IPS DF 19.7 (cell line): ENCODE measurements at regions not wholly inside any gene's neighbourhood (a gene's known extent, or its start where the extent isn't known, plus 50 kb on each side); places are given as distances from the start of the nearest gene placed in this dataset.

Source experiments
- DNase-seq: peaks from one replicate; pipeline ENCODE4 v3.0.0-alpha.2; 2013; ENCODE audit warnings: low read depth, low spot score

DNA sequence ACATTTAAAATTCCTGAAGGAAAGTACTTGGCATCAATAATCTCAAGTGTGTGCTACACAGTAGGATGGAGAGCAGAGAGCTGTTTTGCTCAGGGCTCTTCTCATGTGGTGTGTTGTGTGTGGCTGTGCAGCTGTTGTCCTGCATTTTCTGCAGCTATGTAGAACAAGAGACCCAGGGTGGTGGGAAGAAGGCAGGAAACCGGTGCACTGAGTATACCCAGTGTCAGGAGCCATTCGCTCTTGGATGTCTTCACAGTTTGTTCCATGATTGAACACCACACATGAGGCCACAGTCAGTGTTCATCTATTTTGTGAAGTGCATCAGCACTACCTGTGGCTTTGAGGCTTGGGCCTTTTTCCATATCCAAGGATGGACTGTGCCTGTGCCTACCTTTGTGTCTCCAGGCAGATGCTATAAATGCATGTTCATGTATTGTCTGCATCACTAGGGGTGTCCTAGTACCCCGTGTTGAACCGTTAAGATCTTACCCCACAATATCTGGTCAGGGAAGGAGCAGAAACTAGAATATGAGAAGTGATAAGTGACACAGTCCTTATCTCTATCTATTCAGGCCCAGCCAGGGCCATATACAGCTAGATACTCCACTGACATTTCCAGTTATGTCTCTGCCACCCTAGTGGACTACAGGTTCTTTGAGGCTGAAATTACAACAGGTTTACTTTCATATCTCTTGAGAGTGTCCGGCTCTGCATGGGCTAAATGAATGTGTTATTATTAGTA, 194.3 kb downstream of the NR2F2 start:
- no peak for DNase-seq

- DNase-seq: no peak
These were observed 204.6 kb downstream of the NR2F2 start for GRCh38 chr15:96535148-96535547.

DNA sequence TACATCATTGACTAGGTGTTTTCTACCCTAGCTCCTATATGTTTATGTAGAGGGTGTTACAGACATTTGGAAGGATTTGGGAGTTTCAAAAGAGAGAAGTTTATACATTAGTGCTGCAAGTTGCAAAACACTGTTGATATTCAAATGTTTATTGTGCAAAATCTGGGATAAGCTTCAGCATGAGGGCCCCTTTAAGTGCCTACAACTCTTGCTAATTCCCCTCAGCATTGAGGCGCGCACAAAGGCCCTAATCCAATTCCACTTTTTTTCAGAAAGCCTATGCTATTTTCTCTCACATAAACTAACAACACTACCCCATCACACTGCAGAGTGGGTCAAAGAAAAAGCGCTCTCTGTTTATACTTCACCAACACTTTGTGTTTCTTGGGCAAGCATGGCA, 208.0 kb downstream of the NR2F2 start:
- DNase-seq: no peak

GRCh38 chr15:96540283-96540682, 209.8 kb downstream of the NR2F2 start:
- no peak for DNase-seq

DNA sequence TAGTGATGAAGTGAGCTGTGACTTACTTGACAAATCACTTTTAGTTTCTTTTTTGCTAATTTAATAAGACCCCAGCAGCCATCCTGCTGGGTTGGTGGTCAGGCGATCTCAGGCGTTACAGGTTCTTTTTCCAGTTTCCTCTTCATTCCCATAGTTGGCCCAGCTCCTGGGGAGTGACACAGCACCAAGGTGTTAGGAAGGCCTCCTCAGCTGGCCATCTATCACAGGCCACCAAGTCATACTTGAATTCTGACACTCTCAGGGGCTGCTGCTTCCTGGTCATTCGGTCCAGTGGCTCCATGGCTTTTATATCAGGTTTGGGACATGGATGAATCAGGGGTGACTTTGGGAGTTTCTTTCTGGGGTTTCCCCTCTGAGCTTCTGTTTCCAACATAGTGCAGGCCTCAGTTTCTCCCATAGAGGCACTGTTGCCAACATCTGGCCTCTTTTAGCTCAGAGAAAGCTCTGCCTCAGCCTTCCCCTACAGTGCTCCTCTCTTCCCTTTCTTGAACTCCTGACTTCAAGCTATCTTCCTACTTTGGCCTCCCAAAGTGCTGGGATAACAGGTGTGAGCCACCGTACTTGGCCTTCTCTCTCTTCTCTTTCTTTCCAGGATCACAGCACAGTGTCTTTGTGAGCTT, 211.8 kb downstream of the NR2F2 start:
- DNase-seq: no peak

GRCh38 chr15:96544162-96544756, 213.8 kb downstream of the NR2F2 start:
- no peak for DNase-seq

GRCh38 chr15:96549136-96549535, 218.6 kb downstream of the NR2F2 start:
- no peak for DNase-seq

DNA sequence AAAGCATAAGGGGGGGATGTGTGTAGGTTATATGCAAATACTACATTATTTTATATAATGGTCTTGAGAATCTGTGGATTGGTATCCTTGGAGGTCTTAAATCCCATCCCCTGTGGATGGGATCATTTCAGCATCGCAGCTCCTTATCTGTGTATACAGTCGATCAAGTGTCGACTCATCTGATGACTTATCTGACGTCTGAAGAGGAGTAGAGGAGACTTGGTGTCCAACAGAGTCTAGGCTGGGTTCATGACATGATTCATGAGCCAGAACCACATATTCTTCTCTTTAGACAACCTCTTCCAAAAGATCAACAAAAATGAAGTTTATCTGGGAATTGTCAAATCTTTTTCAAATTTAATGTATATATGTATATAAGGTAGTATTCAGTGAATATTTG, 220.7 kb downstream of the NR2F2 start:
- no peak for DNase-seq

- DNase-seq: no peak
These were observed 221.2 kb downstream of the NR2F2 start for GRCh38 chr15:96551722-96552121.

DNA sequence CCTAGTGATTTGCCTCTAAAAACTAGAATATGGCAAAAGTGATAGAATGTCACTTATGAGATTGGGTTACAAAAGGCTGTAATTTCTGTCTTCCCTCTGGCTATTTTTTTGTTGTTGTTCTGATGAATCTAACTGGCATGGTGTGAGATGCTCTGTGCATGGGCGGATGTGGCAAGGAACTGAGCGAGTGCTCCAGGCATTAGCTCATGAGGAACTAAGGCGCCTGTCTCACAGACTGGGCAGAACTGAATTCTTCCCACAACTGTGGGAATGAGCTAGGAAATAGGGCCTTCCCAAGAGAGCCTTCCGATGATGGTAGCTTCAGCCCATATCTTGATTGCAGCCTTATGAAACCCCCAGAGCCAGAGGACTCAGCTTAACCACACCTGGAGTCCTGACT, 222.5 kb downstream of the NR2F2 start:
- DNase-seq: no peak

- DNase-seq: no peak
These were observed 223.0 kb downstream of the NR2F2 start for GRCh38 chr15:96553451-96553850.

DNA sequence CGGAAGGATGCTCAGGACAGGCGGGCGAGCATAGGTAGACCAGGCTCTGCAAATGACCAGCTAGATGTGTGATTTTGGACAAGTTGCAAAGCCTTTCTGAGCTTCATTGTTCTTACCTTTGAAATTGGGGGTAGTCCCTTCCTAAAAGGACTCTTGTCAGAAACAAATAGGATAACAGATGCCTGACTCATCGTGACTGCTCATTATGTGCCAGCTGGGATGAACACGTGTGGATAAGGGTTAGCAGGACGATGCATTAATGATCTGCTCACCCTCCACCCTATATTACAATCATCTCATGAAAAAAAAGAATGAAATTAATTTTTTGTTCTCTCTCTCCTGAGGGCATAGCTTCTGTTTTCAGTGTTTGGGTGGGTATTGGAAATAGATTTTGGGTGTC, 223.4 kb downstream of the NR2F2 start:
- DNase-seq: no peak

- DNase-seq: no peak
These were observed 224.0 kb downstream of the NR2F2 start for GRCh38 chr15:96554541-96554940.

DNA sequence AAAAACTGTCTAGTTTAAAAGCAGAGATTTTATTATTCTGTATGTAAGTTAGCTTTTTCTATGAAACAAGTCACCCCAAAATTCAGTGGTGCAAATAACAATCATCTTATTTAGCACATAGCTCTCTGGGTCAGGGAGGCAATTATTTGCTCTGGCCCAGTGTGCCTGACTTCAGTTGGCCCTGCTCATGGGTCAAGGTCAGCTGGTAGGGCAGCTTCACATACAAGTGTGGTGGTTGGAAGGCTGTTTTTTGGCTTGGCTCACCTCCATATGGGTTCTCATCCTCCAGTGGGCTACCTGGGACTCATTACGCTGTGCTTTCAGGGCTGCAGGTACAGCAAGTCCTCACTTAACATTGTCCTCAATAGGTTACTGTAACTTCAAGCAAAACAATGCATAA, 228.6 kb downstream of the NR2F2 start:
- DNase-seq: no peak

GRCh38 chr15:96559631-96560030, 229.1 kb downstream of the NR2F2 start:
- DNase-seq: no peak

DNA sequence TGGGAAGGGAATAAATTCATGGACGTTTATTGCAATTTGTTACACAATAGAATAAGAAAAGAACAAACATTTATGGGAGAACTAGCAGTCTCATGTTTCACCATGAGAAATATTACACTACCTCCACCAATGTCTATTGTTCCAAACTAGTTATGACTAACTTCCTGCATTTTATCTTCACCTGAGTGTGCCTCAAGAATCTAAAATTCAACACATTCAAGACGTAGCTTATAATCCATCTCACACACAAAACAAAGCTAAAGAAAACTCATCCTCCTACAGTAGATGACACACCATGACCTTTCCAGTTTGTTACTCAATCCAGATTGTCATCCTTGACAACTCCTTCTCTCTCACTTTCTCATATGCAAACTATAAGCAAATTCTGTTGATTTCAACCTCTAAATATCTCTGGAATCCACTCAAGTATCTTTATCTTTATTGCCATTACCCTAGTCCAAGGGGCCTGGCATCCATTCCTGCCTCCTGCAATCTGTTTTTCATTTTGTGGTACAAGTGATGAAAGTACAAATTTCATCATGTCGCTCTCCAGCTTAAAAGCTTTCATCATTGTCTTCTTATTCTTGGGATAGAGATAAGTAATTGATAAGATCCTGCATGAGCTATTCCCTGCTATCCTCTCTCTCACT, 229.9 kb downstream of the NR2F2 start:
- DNase-seq: no peak

- no peak for DNase-seq
These were observed 231.1 kb downstream of the NR2F2 start for GRCh38 chr15:96561593-96561992.

DNA sequence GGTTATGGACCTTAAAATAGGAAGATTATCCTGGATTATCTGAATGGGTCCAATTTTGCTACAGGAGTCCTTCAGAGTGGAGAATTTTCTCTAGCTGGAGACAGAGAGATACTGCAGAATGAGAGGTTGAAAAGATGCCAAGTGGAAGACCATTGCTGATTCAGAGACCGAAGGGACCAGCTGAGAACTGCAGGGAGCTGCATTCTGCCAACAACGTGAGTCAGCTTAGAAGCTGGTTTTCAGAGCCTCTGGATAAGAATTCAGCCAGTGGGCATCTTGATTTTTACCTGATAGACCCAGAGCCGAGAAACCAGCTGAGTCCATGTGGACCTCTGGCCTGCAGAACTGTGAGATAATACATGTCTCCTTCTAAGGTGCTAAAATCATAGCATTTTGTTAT, 234.0 kb downstream of the NR2F2 start:
- DNase-seq: no peak

DNA sequence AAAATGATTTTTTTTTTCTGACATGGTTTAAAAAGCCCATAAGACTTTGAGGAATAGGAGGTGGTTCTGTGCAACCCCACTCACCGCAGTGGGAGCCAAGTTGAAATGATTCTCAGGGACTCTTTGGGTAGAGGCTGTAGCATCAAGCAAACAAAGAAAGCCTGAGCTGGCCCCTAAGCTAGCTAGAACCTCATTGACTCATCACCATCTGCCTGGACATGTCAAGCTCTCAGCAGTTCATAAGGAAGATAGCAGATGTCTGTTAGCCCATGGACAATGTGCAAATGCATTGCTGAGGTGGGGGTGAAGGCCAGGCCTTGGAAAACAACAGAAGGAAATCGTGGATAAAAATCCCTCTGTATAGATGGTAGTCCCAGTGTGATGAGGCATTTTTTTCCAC, 234.8 kb downstream of the NR2F2 start:
- DNase-seq: no peak

- no peak for DNase-seq
These were observed 244.3 kb downstream of the NR2F2 start for GRCh38 chr15:96574782-96575181.

GRCh38 chr15:96576596-96576995, 246.1 kb downstream of the NR2F2 start:
- no peak for DNase-seq

DNA sequence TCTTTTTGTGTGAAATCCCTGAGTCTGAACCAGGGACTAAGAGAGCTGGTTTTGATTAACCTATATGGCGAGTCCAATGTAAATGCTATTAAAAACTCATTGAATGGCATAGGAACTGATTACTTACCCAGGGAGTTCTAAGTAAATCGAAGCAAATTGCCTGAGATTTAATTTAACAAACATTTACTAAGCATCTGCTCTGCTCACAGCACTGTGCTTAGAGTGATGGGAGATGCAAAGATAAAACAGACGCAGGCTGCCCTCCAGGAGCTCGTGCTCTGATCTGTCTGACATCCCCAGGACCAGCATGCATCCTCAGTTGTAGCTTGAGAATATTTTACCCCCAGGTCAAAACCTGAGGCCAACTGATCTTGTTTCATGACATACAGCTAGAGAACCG, 247.9 kb downstream of the NR2F2 start:
- DNase-seq: no peak

DNA sequence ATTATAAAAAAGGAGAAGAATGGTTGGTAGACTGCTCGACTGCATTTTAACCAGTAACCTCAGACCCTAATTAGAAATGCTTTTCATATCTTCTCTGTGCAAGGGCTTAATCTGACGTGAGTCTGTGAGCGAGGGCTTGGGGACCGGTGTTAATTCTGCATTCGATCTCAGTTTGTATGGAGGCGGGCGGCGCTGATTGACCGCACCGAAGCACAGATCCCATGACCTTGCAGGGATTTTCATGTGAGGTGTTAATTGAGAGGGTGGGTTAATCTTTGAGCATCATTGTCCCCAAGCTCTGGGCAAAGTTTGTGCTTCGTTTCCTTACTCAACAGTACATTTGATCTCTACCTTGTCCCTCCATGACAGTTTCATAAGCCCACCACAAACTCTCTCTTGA, 250.9 kb downstream of the NR2F2 start:
- no peak for DNase-seq
